Superior temporal gyrus (tissue), 1 donor: ENCODE measurements at regions not wholly inside any gene's neighbourhood (a gene's known extent, or its start where the extent isn't known, plus 50 kb on each side); places are given as distances from the start of the nearest gene placed in this dataset.

Experiments
- DNase-seq: peaks from one replicate; pipeline ENCODE4 v3.0.0-alpha.2; 2016; ENCODE audit errors: extremely low spot score

DNA sequence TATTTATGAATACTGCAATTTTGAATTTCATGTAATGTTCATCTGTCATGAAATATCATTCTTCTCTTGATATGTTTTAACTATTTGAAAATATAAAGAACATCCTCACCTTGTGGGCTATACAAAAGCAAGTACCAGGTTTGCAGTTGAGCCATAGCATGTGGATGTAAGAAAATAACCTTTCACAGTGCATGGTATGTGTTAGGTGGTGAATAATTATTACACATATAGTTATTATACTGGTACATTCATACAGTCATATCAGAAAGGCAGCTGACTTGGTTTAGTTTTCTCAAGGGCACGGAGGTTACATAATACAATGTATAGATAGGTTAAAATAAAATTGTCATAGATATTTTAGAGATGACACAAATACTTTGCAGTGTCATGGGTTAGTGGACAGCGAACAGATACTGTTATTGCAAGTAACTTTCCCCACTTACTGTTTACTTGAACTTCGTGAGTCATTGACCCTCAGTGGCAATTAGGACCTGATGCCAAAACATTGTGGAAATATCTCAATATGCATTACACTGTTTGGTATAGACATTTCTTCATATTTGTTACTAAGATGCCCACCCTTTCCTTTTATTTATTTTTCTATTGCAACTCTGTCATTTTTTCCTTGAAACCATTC lies 445.4 kb upstream of the GOT2 start:
- DNase-seq = no peak

DNA sequence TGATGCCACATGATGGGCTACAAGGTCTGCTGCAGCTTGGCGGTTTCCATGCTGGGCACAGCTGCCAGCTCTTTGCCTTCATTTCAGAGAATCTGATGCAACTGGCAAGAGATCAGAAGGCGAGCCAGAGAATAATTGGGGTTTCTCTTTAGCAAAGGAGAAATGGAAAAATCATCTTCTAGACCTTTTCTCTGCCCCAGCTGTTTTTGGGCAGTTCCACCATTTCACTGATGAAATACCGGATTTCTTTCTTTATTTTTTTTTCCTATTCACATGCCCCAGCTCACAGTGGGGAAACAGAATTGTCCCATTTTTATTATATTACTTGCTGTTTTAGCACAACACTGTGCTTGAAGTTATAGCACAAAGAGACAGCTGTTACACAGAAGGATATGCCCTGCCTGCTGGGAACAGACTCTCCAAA lies 439.3 kb upstream of the GOT2 start:
- DNase-seq = no peak

DNA sequence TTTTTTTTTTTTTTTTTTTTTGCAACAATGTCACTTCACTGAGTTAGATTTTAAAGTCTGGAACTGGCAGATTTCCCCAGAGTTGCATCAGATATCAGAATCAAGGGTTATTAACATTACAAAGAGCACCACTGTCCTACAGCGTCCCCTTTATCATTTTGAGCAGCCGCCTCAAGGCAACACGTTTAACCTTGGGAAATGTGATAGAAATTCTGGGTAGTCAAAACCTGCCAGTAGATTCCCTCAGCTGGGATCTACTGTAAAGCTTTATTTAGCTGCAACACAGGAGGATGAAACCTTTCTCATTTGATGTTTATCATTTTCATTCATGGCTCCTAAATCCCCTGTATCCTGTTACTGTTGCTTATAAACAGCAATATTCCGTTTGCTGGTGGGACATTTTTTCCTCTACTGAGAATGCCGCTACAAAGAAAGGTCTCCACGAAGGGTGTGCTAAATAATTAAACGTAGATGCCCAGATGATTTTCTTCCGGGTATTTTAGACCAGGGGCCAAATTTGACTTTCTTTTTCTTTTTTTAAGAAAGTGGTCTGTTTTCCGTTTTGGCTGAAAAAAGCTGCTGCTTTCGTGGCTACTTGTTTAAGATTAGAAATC lies 436.1 kb upstream of the GOT2 start:
- DNase-seq = no peak

DNA sequence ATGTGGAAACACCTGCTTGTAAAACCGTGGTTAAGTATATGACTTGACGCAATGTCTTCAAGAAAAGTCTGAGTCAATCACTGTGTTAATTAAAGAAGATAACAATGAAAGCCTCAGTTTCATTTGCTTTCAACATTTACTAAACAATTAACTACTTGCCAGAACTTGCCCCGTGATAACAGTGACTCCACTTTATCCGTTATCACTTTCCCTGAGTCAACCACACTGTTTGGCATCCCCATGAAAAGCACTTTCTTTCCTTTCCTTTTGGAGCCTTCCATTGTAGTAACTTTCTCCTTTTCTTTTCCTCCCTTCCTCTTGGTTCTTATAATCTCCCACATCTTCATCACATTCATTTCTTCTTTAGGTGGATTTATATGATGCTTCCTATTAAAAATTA lies 435.1 kb upstream of the GOT2 start:
- no peak for DNase-seq

DNA sequence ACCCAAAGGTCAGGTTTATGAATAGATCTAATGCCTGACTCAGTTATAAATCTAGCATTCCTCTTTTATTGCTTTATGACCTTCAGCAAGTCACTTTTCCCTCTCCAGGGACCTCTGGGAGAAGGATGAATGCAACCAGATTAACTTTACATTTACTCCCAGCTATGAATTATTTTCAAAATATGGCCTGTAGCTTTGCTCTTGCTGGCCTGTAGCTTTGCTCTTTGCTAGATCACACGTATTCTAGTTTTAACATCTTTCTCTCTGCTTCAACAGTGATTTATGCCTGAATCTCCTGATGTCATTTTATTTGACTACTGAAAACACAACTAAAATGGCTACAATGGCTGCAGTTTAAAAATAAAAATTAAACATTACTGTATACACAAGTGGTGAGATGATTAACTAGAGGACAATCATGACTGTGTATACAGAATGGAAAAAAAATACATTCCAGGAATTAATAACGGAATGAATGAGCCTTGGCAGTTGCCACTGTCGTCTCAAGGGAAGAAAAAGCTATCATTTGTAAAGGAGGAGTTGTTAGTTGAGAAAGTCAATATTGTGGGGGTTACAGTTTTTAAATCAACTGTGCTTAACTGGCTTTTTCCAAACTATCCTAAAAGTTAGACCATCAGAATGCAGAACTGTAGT lies 434.5 kb upstream of the GOT2 start:
- no peak for DNase-seq

- no peak for DNase-seq
Observed at GRCh38 chr16:59164461-59164860, 430.3 kb upstream of the GOT2 start.

DNA sequence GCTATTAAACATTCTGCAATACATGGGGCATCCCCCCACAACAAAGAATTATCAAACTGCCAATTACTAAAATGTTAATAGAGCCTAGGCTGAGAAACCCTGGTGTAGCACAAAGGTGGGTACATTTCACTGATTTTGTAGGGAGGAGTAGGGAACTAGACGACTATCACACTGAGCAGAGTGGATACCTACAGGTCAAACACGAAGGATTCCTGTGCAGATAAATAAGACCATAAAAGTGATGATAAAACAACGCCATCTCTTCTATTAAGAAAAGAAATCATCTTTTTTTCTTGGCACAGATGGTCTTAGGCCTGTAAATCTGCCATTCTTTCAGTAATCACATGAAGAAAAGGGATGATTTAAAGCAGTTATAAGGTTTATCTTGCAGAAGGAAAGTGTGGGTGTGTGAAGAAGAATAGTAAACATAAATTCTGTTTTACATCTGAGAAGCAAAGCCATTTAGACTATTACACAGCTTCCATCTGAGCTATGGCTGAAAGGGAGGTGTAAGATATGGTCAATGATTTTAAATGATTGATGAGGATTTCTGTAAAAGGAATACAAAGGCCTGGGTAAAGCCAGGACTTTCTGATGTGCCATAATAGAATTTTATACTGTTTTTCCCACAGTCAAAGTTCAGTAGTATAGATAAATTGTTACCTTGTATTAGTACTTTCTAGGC lies 429.4 kb upstream of the GOT2 start:
- no peak for DNase-seq

DNA sequence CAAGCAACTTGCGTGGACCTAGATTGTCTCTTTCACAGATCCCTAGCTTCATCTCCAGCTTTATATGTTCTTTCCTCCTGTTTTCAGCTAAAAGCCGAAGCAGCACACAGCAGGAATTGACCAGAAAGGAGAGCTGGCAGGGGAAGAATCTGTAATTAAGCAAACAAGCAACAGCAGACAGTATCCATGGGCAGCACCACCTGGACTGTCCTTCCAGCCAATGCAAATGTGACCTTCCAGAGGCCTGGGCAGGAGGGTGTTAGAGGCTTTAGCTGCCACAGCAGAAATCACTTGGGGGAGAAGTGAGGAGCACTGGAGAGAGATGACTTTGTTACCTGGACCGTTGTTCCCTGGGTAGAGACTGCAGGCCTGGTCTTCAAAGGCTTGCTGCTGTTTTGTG lies 427.6 kb upstream of the GOT2 start:
- no peak for DNase-seq

DNA sequence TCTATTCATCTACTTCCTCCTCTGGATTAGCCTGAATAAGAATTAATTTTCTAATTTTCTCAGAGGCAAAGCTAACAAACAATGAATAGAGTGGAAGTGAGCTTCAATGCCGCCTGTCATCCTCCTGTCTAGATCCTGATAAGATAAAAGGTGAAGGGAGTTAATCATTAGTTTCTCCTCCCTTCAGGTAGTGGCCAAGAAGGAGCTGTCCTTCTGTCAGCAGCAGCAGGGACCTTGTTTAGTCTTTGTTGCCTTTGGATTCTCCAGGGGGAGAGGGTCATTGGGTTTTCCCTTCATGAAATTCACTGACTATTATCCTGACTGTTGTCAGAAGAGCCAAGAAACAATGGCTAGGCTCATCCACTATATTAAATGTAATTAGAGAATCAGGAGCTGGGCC lies 420.2 kb upstream of the GOT2 start:
- no peak for DNase-seq

GRCh38 chr16:59148769-59149155 lies 414.6 kb upstream of the GOT2 start:
- DNase-seq = no peak

GRCh38 chr16:59148056-59148768 lies 414.1 kb upstream of the GOT2 start:
- no peak for DNase-seq

DNA sequence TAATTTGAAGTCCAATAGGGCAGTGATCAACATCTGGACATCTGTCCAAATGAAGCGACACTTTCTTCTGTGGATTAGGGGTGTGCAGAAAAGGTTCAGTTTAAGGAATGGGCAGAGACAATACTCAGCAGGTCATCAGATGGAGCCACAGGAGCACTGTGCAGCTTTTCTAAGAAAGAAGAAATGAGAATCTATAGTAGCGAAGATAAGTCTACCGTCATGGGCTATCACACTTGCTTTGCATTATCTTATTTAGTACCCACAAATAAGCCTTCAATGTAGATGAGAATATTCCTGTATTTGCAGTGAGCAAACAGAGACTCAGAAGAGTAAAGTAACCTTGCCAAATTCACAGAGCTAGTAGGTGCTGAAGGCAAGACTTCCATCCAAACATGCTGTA lies 412.0 kb upstream of the GOT2 start:
- DNase-seq = no peak

DNA sequence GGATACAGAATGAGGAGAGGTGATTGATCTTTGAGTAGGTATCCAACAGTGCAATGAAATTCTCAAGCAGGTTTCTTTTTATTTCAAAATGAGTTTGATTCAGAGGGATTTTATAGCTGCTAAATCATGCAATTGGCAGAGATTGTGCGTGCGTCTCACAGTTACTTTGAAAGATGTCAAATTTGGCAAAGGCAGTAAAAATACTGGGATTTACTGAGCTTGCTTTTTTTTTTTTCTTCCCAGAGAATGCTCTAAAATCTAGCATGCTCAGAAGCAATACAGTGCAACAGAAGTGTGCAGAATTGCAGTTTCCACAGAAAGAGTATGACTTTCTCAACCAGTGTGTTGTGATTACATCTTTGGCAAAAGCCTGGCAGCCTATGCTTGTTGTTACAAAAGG lies 410.7 kb upstream of the GOT2 start:
- peak; percentile 17 for DNase-seq

DNA sequence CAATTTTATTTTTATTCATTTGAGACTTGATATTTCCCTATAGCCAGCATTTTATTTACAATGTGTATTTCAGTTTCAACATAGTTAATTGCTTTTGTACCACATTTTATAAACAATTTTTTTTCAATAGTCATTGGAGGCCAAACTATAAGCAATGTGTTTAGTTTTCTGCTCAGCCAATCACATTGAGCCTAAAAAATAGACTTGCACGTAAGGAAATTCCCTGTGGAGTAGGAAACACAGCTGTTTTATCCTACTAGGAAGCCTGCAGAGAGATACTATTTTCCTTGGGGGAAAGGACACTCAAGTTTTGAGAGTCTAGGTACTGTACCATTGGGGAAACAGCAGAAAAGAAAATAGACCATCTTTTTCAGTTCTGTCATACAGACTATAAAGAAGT lies 410.2 kb upstream of the GOT2 start:
- no peak for DNase-seq

DNA sequence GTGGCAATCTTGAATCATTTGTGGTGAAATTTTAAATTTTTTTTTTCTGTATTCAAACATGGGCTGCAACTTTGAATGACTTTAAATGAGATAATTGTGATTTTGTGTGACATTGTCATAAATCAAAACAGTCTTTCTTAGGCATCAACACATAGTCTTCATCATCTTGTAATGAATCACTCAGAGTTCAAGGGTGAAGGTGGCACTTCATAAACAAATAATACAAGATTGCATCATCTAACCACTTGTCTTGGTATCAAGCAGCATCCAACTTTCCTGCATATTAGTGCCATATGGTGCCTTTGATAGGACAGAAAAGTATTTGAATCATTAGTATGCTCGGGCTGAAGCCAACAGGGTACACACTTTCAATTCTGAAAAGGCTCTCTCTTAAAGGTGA lies 392.4 kb upstream of the GOT2 start:
- DNase-seq = no peak

GRCh38 chr16:59124056-59124455 lies 389.9 kb upstream of the GOT2 start:
- no peak for DNase-seq

GRCh38 chr16:59123479-59123878 lies 389.4 kb upstream of the GOT2 start:
- DNase-seq = no peak

DNA sequence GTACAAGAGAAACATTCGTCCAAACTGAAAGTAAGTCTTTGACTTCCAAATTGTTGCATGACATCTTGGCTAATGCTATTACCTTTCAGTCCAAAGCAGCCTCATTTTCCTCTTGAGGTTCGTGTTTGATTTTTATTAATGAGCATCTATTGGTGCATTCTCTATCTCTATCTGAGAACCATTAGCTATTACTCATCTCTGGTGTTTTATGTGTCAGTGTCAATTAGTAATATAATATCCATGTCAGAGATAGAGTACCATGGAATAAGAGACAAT lies 388.1 kb upstream of the GOT2 start:
- no peak for DNase-seq

DNA sequence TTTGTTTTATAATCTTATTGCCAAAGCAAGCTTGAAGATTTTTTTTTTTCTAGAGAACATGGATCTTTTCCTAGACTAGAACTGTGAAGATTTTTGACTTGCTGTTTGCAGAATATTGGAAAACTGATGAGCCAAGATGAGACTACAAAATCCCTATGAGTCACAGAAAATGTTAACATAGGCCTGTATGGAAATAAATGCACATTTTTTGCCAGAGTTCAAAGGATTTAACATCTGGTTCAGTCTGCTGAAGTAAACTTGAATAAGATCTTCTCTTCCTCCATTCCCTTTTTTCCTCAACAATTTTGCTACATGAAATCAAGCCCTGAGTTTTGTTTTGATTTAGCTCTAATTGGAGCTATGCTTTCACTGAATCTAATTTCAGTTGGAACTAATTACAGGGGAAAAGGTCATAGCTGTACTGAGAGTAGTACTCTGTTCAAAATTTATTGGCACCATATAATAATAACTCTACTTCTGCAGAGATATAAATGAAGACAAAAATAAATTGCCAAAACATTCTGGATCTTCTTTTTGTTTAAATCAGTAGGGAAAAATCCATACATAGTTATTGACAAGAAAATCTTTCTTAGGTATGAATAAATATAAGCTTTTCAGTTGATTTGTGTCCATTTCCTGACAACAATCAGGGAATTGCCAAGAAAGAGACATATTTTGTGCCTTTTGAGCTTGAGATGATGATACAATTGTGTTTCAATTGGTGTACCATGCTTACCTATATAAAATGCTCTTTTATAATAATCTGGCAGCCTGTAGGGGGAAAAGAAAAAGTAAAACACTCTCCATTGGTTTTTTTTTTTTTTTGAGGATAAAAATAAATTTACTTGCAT lies 387.5 kb upstream of the GOT2 start:
- no peak for DNase-seq

- no peak for DNase-seq
Observed at GRCh38 chr16:59116744-59117143, 382.6 kb upstream of the GOT2 start.

DNA sequence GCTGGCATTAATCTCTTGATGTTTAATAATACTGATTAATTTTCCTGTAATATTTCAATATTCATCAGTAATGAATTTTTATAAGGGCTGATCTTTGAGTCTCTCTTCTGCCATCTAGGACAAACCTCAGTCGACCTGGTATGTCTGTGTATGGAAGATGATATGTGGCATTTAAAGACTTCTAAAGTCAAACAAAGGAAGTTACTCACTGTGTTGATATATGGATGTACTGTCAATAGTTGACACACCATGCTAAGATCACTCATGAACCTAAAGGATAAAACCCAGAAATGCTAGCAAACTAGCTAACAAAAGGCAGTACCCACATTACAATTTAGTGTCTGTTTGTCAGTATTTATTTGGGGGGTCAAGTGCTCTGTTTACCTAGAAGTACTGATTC lies 380.7 kb upstream of the GOT2 start:
- DNase-seq = no peak
